ENCODE measurements at regions not wholly inside any gene's neighbourhood (a gene's known extent, or its start where the extent isn't known, plus 50 kb on each side); places are given as distances from the start of the nearest gene placed in this dataset.

GRCh38 chr13:39820606-39821005, 165.1 kb downstream of the COG6 start:
- TF ChIP-seq BHLHE40 (IDR thresholded peaks at IDR 0.05; ENCODE audit: low read length): no peak
- no peak for TF ChIP-seq CTCF (IDR thresholded peaks at IDR 0.05 in 2 of 3, conservative IDR thresholded peaks at IDR 0.05 in 1 of 3; ENCODE audit: insufficient read depth in 2 of 3, low read depth in 1 of 3, low read length in 3 of 3)
- no peak for TF ChIP-seq POLR2A (conservative IDR thresholded peaks at IDR 0.05)
- no peak for TF ChIP-seq ZNF609 (CRISPR knock-in tag; IDR thresholded peaks at IDR 0.05; ENCODE audit: borderline replicate concordance)
